ENCODE measurements at regions not wholly inside any gene's neighbourhood (a gene's known extent, or its start where the extent isn't known, plus 50 kb on each side); places are given as distances from the start of the nearest gene placed in this dataset.
A peak's percentile ranks its signal among the peaks of the same experiment; 100 is the strongest.
"Not testable (repeated sequence)": the region's sequence is repeated elsewhere in the genome, so short reads cannot be mapped to it uniquely, and the experiment has no call there.

GRCh38 chr6:9830808-9831207 is 584.1 kb downstream of the TFAP2A start:
- DNase-seq (ENCODE audit: low read depth), result no peak

GRCh38 chr6:9825526-9825925 is 589.3 kb downstream of the TFAP2A start:
- DNase-seq (ENCODE audit: low read depth), result no peak

GRCh38 chr6:9810727-9811126 is 604.1 kb downstream of the TFAP2A start:
- not testable (repeated sequence) for DNase-seq (ENCODE audit: low read depth)

- DNase-seq (ENCODE audit: low read depth), result no peak
Observed at GRCh38 chr6:9810286-9810685, 604.6 kb downstream of the TFAP2A start.

- no peak for DNase-seq (ENCODE audit: low read depth)
Observed at GRCh38 chr6:9806195-9806594, 608.7 kb downstream of the TFAP2A start.

GRCh38 chr6:9801249-9801754 is 613.6 kb downstream of the TFAP2A start:
- no peak for DNase-seq (ENCODE audit: low read depth)

GRCh38 chr6:9799582-9799981 is 615.3 kb downstream of the TFAP2A start:
- no peak for DNase-seq (ENCODE audit: low read depth)

GRCh38 chr6:9796827-9797226 is 618.0 kb downstream of the TFAP2A start:
- no peak for DNase-seq (ENCODE audit: low read depth)

- no peak for DNase-seq (ENCODE audit: low read depth)
Observed at GRCh38 chr6:9795880-9796279, 619.0 kb downstream of the TFAP2A start.

- no peak for DNase-seq (ENCODE audit: low read depth)
Observed at GRCh38 chr6:9789201-9789600, 625.7 kb downstream of the TFAP2A start.

GRCh38 chr6:9784786-9785185 is 630.1 kb downstream of the TFAP2A start:
- DNase-seq (ENCODE audit: low read depth), result no peak

- DNase-seq (ENCODE audit: low read depth), result no peak
Observed at GRCh38 chr6:9783567-9783966, 631.3 kb downstream of the TFAP2A start.

- DNase-seq (ENCODE audit: low read depth), result peak; percentile 66
Observed at GRCh38 chr6:9766240-9766915, 648.5 kb downstream of the TFAP2A start.

GRCh38 chr6:9761220-9761619 is 653.7 kb downstream of the TFAP2A start:
- DNase-seq (ENCODE audit: low read depth), result no peak

- DNase-seq (ENCODE audit: low read depth), result no peak
Observed at GRCh38 chr6:9754515-9754914, 660.4 kb downstream of the TFAP2A start.

- DNase-seq (ENCODE audit: low read depth), result peak; percentile 11
Observed at GRCh38 chr6:9745966-9746365, 668.9 kb downstream of the TFAP2A start.

- peak; percentile 15 for DNase-seq (ENCODE audit: low read depth)
Observed at GRCh38 chr6:9745476-9745875, 669.4 kb downstream of the TFAP2A start.

GRCh38 chr6:9744119-9744518 is 670.8 kb downstream of the TFAP2A start:
- DNase-seq (ENCODE audit: low read depth), result no peak

GRCh38 chr6:9732056-9732455 is 682.8 kb downstream of the TFAP2A start:
- no peak for DNase-seq (ENCODE audit: low read depth)

- DNase-seq (ENCODE audit: low read depth), result not testable (repeated sequence)
Observed at GRCh38 chr6:9725776-9726175, 689.1 kb downstream of the TFAP2A start.

GRCh38 chr6:9717568-9717967 is 697.3 kb downstream of the TFAP2A start:
- no peak for DNase-seq (ENCODE audit: low read depth)

- DNase-seq (ENCODE audit: low read depth), result no peak
Observed at GRCh38 chr6:9711365-9711764, 703.5 kb downstream of the TFAP2A start.

- no peak for DNase-seq (ENCODE audit: low read depth)
Observed at GRCh38 chr6:9710574-9710973, 704.3 kb downstream of the TFAP2A start.

- no peak for DNase-seq (ENCODE audit: low read depth)
Observed at GRCh38 chr6:9708600-9708999, 706.3 kb downstream of the TFAP2A start.

Data from iris pigment epithelial cell (primary cell).